Body of pancreas (tissue), 4 donors: ENCODE measurements at regions not wholly inside any gene's neighbourhood (a gene's known extent, or its start where the extent isn't known, plus 50 kb on each side); places are given as distances from the start of the nearest gene placed in this dataset.

Source experiments
- CTCF ChIP-seq, 7 experiments: fragments of 450-650 bp in 4 of 7; fragments of 200-600 bp in 3 of 7; sonication (generic) in 3 of 7; IDR thresholded peaks; one replicate each; pipeline ENCODE4 v1.5.1; 2016 to 2019; ENCODE audit warnings: antibody characterized with exemption in 7 of 7
- POLR2A ChIP-seq, 3 donors: fragments of 450-650 bp; IDR thresholded peaks; one replicate each; pipeline ENCODE4 v1.6.1; 2016; ENCODE audit warnings: antibody characterized with exemption in 3 of 3, mild to moderate bottlenecking in 2 of 3

- TF ChIP-seq CTCF (IDR thresholded peaks at IDR 0.05) = no peak
- TF ChIP-seq POLR2A (IDR thresholded peaks at IDR 0.05) = no peak
These were observed 469.6 kb upstream of the NRG3 start for GRCh38 chr10:81405399-81405798.
